Fibroblast of mammary gland (primary cell): ENCODE measurements at regions not wholly inside any gene's neighbourhood (a gene's known extent, or its start where the extent isn't known, plus 50 kb on each side); places are given as distances from the start of the nearest gene placed in this dataset.
A peak's percentile ranks its signal among the peaks of the same experiment; 100 is the strongest.

Experiments
- DNase-seq: peaks from one replicate; pipeline ENCODE4 v3.0.0-alpha.2; 2010; ENCODE audit warnings: low read depth
- H3K4me3 ChIP-seq: 2 replicates; pipeline ENCODE4 v1.5.1; 2011; ENCODE audit warnings: low read depth, mild to moderate bottlenecking, low read length, moderate library complexity; ENCODE audit not compliant: control insufficient read depth
- TF ChIP-seq, protein P1 (sequence below): conservative IDR thresholded peaks from 2 replicates; pipeline ENCODE4 v1.5.1; 2011; ENCODE audit warnings: low read depth, low read length, inconsistent platforms; ENCODE audit not compliant: control insufficient read depth, insufficient read depth

DNA sequence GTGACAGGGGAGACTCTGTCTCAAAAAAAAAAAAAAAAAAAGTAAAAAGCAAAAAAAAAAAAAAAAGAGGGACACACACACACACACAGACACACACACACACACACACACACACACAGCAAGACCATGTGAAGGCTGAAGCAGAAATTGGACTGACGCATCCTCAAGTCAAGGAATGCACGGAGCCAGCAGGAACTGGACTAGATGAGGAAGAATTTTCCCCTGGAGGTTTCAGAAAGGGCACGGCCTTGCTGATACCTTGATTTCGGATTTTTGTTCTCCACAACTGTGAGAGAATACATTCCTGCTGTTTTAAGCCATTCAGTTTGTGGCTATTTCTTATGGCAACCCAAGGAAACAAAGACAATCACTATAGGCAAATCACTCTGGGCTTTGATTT is 176.9 kb upstream of the SALL4 start:
- peak; percentile 35 for DNase-seq
- TF ChIP-seq, protein P1, sequence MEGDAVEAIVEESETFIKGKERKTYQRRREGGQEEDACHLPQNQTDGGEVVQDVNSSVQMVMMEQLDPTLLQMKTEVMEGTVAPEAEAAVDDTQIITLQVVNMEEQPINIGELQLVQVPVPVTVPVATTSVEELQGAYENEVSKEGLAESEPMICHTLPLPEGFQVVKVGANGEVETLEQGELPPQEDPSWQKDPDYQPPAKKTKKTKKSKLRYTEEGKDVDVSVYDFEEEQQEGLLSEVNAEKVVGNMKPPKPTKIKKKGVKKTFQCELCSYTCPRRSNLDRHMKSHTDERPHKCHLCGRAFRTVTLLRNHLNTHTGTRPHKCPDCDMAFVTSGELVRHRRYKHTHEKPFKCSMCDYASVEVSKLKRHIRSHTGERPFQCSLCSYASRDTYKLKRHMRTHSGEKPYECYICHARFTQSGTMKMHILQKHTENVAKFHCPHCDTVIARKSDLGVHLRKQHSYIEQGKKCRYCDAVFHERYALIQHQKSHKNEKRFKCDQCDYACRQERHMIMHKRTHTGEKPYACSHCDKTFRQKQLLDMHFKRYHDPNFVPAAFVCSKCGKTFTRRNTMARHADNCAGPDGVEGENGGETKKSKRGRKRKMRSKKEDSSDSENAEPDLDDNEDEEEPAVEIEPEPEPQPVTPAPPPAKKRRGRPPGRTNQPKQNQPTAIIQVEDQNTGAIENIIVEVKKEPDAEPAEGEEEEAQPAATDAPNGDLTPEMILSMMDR, result no peak

GRCh38 chr20:51978070-51978501 is 175.8 kb upstream of the SALL4 start:
- no peak overlapping the region for H3K4me3 ChIP-seq
- TF ChIP-seq, protein P1, result no peak
- no peak for DNase-seq

More for the DNA sequence above, 176.9 kb upstream of the SALL4 start:
- no peak overlapping the region for H3K4me3 ChIP-seq

- no peak overlapping the region for H3K4me3 ChIP-seq
- TF ChIP-seq, protein P1, result no peak
- no peak for DNase-seq
Measured at GRCh38 chr20:51972056-51972455, 169.7 kb upstream of the SALL4 start.

GRCh38 chr20:51970858-51971257 is 168.5 kb upstream of the SALL4 start:
- no peak overlapping the region for H3K4me3 ChIP-seq
- TF ChIP-seq, protein P1, result no peak
- no peak for DNase-seq

DNA sequence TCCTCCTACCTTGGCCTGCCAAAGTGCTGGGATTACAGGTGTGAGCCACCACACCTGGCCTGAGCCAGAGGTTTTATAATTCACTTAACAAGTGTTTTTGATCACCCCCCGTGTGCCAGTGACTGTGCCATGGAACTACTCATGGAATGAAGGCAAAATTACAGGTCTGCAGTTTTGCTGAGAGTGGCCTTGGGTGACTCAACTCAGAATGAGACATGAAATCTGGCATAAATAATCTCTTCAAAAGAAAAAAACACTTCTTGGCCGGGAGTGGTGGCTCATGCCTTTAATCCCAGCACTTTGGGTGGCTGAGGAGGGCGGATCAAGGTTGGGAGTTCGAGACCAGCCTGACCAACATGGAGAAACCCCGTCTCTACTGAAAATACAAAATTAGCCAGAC is 166.9 kb upstream of the SALL4 start:
- no peak overlapping the region for H3K4me3 ChIP-seq
- peak; percentile 8 for DNase-seq
- TF ChIP-seq, protein P1, result no peak

DNA sequence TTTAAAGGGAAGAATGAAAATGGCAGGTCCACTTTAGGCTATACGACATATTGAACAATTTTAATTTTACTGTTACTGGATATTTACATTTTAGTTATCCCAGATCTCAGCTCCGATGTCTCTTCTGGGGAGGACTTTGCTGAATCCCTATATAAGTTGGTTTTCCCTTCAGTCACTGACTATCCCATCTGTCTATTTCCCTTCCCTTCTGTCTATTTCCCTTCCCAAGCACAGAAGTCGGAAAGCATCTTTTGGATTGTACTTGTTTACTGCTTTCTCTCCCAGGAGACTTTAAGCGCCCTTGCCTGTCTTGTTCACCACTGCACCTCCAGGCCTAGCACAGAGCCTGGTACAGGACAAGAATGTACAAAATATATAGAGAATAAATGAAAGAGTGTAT is 165.8 kb upstream of the SALL4 start:
- TF ChIP-seq, protein P1, result no peak
- no peak for DNase-seq
- no peak overlapping the region for H3K4me3 ChIP-seq
